ENCODE measurements at regions not wholly inside any gene's neighbourhood (a gene's known extent, or its start where the extent isn't known, plus 50 kb on each side); places are given as distances from the start of the nearest gene placed in this dataset.

GRCh38 chr22:48055827-48056226 lies 1293.4 kb downstream of the TBC1D22A start:
- no peak for TF ChIP-seq CTCF (conservative IDR thresholded peaks at IDR 0.05; ENCODE audit: low read depth, low read length)
- DNase-seq (ENCODE audit: low read depth), result no peak
- no peak overlapping the region for H3K4me3 ChIP-seq (ENCODE audit: low read depth, low read length)

GRCh38 chr22:48055185-48055584 lies 1292.7 kb downstream of the TBC1D22A start:
- H3K4me3 ChIP-seq (ENCODE audit: low read depth, low read length), result no peak overlapping the region
- no peak for DNase-seq (ENCODE audit: low read depth)
- no peak for TF ChIP-seq CTCF (conservative IDR thresholded peaks at IDR 0.05; ENCODE audit: low read depth, low read length)

GRCh38 chr22:48054596-48054995 lies 1292.1 kb downstream of the TBC1D22A start:
- DNase-seq (ENCODE audit: low read depth), result no peak
- TF ChIP-seq CTCF (conservative IDR thresholded peaks at IDR 0.05; ENCODE audit: low read depth, low read length), result no peak
- no peak overlapping the region for H3K4me3 ChIP-seq (ENCODE audit: low read depth, low read length)

GRCh38 chr22:48053973-48054372 lies 1291.5 kb downstream of the TBC1D22A start:
- DNase-seq (ENCODE audit: low read depth), result no peak
- no peak overlapping the region for H3K4me3 ChIP-seq (ENCODE audit: low read depth, low read length)
- TF ChIP-seq CTCF (conservative IDR thresholded peaks at IDR 0.05; ENCODE audit: low read depth, low read length), result no peak

- H3K4me3 ChIP-seq (ENCODE audit: low read depth, low read length), result no peak overlapping the region
- no peak for DNase-seq (ENCODE audit: low read depth)
- TF ChIP-seq CTCF (conservative IDR thresholded peaks at IDR 0.05; ENCODE audit: low read depth, low read length), result no peak
Observed at GRCh38 chr22:48053486-48053885, 1291.0 kb downstream of the TBC1D22A start.

GRCh38 chr22:48052621-48052890 lies 1290.1 kb downstream of the TBC1D22A start:
- no peak for TF ChIP-seq CTCF (conservative IDR thresholded peaks at IDR 0.05; ENCODE audit: low read depth, low read length)
- no peak for DNase-seq (ENCODE audit: low read depth)
- H3K4me3 ChIP-seq (ENCODE audit: low read depth, low read length), result no peak overlapping the region

GRCh38 chr22:48051796-48052620 lies 1289.6 kb downstream of the TBC1D22A start:
- no peak for TF ChIP-seq CTCF (conservative IDR thresholded peaks at IDR 0.05; ENCODE audit: low read depth, low read length)
- no peak overlapping the region for H3K4me3 ChIP-seq (ENCODE audit: low read depth, low read length)
- no peak for DNase-seq (ENCODE audit: low read depth)
